Tibial nerve (tissue), 4 donors: ENCODE measurements at regions not wholly inside any gene's neighbourhood (a gene's known extent, or its start where the extent isn't known, plus 50 kb on each side); places are given as distances from the start of the nearest gene placed in this dataset.

Experiments used
- EP300 ChIP-seq, 2 donors: sonication (generic); formaldehyde crosslinking; IDR thresholded peaks; one replicate each; pipeline ENCODE4 v1.6.1; 2017; ENCODE audit warnings: antibody characterized with exemption in 2 of 2, mild to moderate bottlenecking in 1 of 2
- POLR2A ChIP-seq, 2 donors: fragments of 450-650 bp; IDR thresholded peaks; one replicate each; pipeline ENCODE4 v1.6.1; 2017; ENCODE audit warnings: antibody characterized with exemption in 2 of 2, mild to moderate bottlenecking in 2 of 2, moderate library complexity in 2 of 2
- TF ChIP-seq, protein P1 (sequence below), 5 experiments: fragments of 200-600 bp in 3 of 5; fragments of 450-650 bp in 2 of 5; sonication (generic) in 3 of 5; IDR thresholded peaks; one replicate each; pipeline ENCODE4 v1.5.1; 2016 to 2019; ENCODE audit warnings: antibody characterized with exemption in 5 of 5, mild to moderate bottlenecking in 3 of 5, moderate library complexity in 2 of 5

DNA sequence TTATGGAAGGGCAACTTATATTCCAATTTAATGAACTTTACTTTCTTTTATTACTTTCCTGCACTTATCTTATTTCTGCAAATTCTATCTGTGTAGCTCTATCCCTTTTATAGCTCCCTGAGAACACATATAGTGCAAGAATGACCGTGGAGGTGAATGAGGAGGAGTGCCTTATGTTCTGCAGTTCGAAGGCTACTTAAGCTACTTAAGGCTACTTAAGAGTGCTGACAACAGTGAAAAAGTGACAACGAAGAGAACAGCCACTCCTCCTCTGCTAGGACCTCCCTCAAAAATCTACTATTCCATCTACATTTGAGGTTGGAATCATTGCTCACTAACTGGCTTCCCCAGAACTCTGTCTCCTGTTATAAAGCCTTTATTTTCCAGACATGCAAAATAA lies 1365.7 kb upstream of the C9orf72 start:
- TF ChIP-seq, protein P1, sequence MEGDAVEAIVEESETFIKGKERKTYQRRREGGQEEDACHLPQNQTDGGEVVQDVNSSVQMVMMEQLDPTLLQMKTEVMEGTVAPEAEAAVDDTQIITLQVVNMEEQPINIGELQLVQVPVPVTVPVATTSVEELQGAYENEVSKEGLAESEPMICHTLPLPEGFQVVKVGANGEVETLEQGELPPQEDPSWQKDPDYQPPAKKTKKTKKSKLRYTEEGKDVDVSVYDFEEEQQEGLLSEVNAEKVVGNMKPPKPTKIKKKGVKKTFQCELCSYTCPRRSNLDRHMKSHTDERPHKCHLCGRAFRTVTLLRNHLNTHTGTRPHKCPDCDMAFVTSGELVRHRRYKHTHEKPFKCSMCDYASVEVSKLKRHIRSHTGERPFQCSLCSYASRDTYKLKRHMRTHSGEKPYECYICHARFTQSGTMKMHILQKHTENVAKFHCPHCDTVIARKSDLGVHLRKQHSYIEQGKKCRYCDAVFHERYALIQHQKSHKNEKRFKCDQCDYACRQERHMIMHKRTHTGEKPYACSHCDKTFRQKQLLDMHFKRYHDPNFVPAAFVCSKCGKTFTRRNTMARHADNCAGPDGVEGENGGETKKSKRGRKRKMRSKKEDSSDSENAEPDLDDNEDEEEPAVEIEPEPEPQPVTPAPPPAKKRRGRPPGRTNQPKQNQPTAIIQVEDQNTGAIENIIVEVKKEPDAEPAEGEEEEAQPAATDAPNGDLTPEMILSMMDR (IDR thresholded peaks at IDR 0.05), result no peak
- TF ChIP-seq POLR2A (IDR thresholded peaks at IDR 0.05) (no peak), EP300 (IDR thresholded peaks at IDR 0.05) (no peak)
